ENCODE measurements at regions not wholly inside any gene's neighbourhood (a gene's known extent, or its start where the extent isn't known, plus 50 kb on each side); places are given as distances from the start of the nearest gene placed in this dataset.
"Not testable (repeated sequence)": the region's sequence is repeated elsewhere in the genome, so short reads cannot be mapped to it uniquely, and the experiment has no call there.

DNA sequence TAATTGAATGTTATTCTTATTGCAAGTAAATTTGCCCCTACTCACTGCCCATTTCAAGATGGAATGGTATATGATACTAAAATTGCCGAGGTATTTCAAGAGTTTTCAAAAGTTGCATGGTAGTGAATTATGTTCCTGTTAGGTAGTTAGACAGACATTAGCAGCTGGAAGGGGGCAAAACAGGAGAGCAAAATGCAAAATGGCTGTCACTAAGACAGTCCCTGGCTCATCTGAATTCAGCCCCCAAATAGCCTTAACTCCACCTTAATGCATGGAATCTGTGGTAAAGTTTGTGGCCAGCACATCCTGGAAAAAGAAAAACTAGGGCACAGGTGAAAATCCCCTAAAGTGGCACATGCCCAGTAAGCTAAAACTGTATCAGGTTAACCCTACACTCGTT, 894.9 kb downstream of the NXPH1 start:
- no peaks in the 10 kb centered on the region for H3K4me1 ChIP-seq
- no peak overlapping the region for H3K4me2 ChIP-seq (ENCODE audit: low read length)
- no peak for TF ChIP-seq CTCF (IDR thresholded peaks at IDR 0.05)
- no peaks in the 10 kb centered on the region for H3K79me2 ChIP-seq
- no peak overlapping the region for H3K27ac ChIP-seq
- H3K9me3 ChIP-seq (ENCODE audit: control insufficient read depth, low read length) = no peaks in the 10 kb centered on the region
- H3K9ac ChIP-seq = no peak overlapping the region
- H2AFZ ChIP-seq = no peak overlapping the region
- H3K36me3 ChIP-seq (ENCODE audit: control insufficient read depth, insufficient read depth, low read length) = no peaks in the 10 kb centered on the region
- H3K4me3 ChIP-seq (ENCODE audit: low read depth, low read length) = no peak overlapping the region
- H3K27me3 ChIP-seq (ENCODE audit: control insufficient read depth, insufficient read depth, low read length) = no peaks in the 10 kb centered on the region

- no peak overlapping the region for H3K9ac ChIP-seq
- no peaks in the 10 kb centered on the region for H3K9me3 ChIP-seq (ENCODE audit: control insufficient read depth, low read length)
- no peak overlapping the region for H3K4me3 ChIP-seq (ENCODE audit: low read depth, low read length)
- H3K79me2 ChIP-seq = no peaks in the 10 kb centered on the region
- H3K4me2 ChIP-seq (ENCODE audit: low read length) = no peak overlapping the region
- no peaks in the 10 kb centered on the region for H3K27me3 ChIP-seq (ENCODE audit: control insufficient read depth, insufficient read depth, low read length)
- no peak overlapping the region for H3K27ac ChIP-seq
- no peaks in the 10 kb centered on the region for H3K4me1 ChIP-seq
- H3K36me3 ChIP-seq (ENCODE audit: control insufficient read depth, insufficient read depth, low read length) = no peaks in the 10 kb centered on the region
- no peak overlapping the region for H2AFZ ChIP-seq
- TF ChIP-seq CTCF (IDR thresholded peaks at IDR 0.05) = no peak
Observed at GRCh38 chr7:9349625-9350024, 916.2 kb downstream of the NXPH1 start.

DNA sequence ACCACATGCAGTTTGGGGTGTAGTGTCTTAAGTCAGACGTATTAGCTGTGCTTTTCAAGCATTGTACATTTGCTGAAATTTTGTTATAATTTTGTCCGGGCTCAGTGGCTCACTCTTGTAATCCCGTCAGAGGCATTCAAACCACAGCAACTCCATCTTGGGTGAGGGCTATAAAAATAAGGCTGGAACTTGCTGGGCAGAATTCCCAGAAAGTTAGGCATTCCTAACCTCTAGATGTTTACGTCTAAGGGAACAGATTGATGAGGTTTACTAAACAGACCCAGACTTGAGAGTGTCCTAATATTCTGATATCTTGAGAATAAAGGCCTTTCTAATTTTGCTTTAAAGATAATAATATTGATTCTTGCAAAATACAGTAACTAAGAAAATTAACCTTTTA, 957.8 kb downstream of the NXPH1 start:
- Histone ChIP-seq H3K9ac (no peak overlapping the region), H3K36me3 (ENCODE audit: control insufficient read depth, insufficient read depth, low read length) (no peaks in the 10 kb centered on the region), H3K4me3 (ENCODE audit: low read depth, low read length) (no peak overlapping the region), H3K27me3 (ENCODE audit: control insufficient read depth, insufficient read depth, low read length) (no peaks in the 10 kb centered on the region), H3K79me2 (no peaks in the 10 kb centered on the region), H3K27ac (no peak overlapping the region), H3K9me3 (ENCODE audit: control insufficient read depth, low read length) (no peaks in the 10 kb centered on the region), H3K4me1 (no peaks in the 10 kb centered on the region), H3K4me2 (ENCODE audit: low read length) (no peak overlapping the region), H2AFZ (no peak overlapping the region)
- no peak for TF ChIP-seq CTCF (IDR thresholded peaks at IDR 0.05)

- H3K27me3 ChIP-seq (ENCODE audit: control insufficient read depth, insufficient read depth, low read length) = no peaks in the 10 kb centered on the region
Observed at GRCh38 chr7:9391984-9392383, 958.6 kb downstream of the NXPH1 start.

DNA sequence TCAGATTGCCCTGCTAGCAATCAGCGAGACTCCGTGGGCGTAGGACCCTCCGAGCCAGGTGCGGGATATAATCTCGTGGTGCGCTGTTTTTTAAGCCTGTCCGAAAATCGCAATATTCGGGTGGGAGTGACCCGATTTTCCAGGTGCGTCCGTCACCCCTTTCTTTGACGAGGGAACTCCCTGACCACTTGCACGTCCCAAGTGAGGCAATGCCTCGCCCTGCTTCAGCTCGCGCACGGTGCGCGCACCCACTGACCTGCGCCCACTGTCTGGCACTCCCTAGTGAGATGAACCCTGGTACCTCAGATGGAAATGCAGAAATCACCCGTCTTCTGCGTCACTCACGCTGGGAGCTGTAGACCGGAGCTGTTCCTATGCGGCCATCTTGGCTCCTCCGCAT, 971.0 kb downstream of the NXPH1 start:
- H3K36me3 ChIP-seq (ENCODE audit: control insufficient read depth, insufficient read depth, low read length); H3K9ac ChIP-seq; H3K27ac ChIP-seq; H3K4me1 ChIP-seq; H2AFZ ChIP-seq; H3K4me3 ChIP-seq (ENCODE audit: low read depth, low read length); H3K27me3 ChIP-seq (ENCODE audit: control insufficient read depth, insufficient read depth, low read length); H3K79me2 ChIP-seq; H3K4me2 ChIP-seq (ENCODE audit: low read length); H3K9me3 ChIP-seq (ENCODE audit: control insufficient read depth, low read length): not testable (repeated sequence)

More at GRCh38 chr7:9391984-9392383, 958.6 kb downstream of the NXPH1 start:
- Histone ChIP-seq H3K9ac (no peak overlapping the region), H3K4me3 (ENCODE audit: low read depth, low read length) (no peak overlapping the region), H3K27ac (no peak overlapping the region), H3K4me1 (no peaks in the 10 kb centered on the region), H3K79me2 (no peaks in the 10 kb centered on the region), H3K36me3 (ENCODE audit: control insufficient read depth, insufficient read depth, low read length) (no peaks in the 10 kb centered on the region), H2AFZ (no peak overlapping the region), H3K9me3 (ENCODE audit: control insufficient read depth, low read length) (no peaks in the 10 kb centered on the region), H3K4me2 (ENCODE audit: low read length) (no peak overlapping the region)
- TF ChIP-seq CTCF (IDR thresholded peaks at IDR 0.05) = no peak

Measured in parathyroid adenoma (tissue), 2 donors.